ENCODE measurements at regions not wholly inside any gene's neighbourhood (a gene's known extent, or its start where the extent isn't known, plus 50 kb on each side); places are given as distances from the start of the nearest gene placed in this dataset.

GRCh38 chr3:187989575-187990153, 164.3 kb upstream of the LPP start:
- intact Hi-C loops (cut with micrococcal nuclease), result no loop called here
- Histone ChIP-seq H3K36me3 (no peaks in the 10 kb centered on the region), H3K4me3 (no peak overlapping the region), H3K27me3 (ENCODE audit: low read depth) (no peaks in the 10 kb centered on the region), H3K9me3 (replicated peaks) (no peaks in the 10 kb centered on the region), H3K27ac (replicated peaks) (no peak overlapping the region), H3K4me1 (peaks cover 14% of the 10 kb centered on the region)
- TF ChIP-seq, protein P1, sequence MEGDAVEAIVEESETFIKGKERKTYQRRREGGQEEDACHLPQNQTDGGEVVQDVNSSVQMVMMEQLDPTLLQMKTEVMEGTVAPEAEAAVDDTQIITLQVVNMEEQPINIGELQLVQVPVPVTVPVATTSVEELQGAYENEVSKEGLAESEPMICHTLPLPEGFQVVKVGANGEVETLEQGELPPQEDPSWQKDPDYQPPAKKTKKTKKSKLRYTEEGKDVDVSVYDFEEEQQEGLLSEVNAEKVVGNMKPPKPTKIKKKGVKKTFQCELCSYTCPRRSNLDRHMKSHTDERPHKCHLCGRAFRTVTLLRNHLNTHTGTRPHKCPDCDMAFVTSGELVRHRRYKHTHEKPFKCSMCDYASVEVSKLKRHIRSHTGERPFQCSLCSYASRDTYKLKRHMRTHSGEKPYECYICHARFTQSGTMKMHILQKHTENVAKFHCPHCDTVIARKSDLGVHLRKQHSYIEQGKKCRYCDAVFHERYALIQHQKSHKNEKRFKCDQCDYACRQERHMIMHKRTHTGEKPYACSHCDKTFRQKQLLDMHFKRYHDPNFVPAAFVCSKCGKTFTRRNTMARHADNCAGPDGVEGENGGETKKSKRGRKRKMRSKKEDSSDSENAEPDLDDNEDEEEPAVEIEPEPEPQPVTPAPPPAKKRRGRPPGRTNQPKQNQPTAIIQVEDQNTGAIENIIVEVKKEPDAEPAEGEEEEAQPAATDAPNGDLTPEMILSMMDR (IDR thresholded peaks at IDR 0.05; ENCODE audit: borderline replicate concordance), result no peak
- DNase-seq, result no peak

GRCh38 chr3:187992609-187993008, 161.3 kb upstream of the LPP start:
- TF ChIP-seq, protein P1 (IDR thresholded peaks at IDR 0.05; ENCODE audit: borderline replicate concordance), result no peak
- DNase-seq, result no peak
- Histone ChIP-seq H3K4me3 (no peak overlapping the region), H3K9me3 (replicated peaks) (no peaks in the 10 kb centered on the region), H3K27ac (replicated peaks) (no peak overlapping the region), H3K27me3 (ENCODE audit: low read depth) (no peaks in the 10 kb centered on the region), H3K4me1 (no peaks in the 10 kb centered on the region), H3K36me3 (no peaks in the 10 kb centered on the region)
- intact Hi-C loops (cut with micrococcal nuclease), result no loop called here

GRCh38 chr3:187994221-187995042, 159.5 kb upstream of the LPP start:
- Histone ChIP-seq H3K27ac (replicated peaks) (no peak overlapping the region), H3K4me3 (no peak overlapping the region)
- intact Hi-C loops (cut with micrococcal nuclease), result no loop called here

DNA sequence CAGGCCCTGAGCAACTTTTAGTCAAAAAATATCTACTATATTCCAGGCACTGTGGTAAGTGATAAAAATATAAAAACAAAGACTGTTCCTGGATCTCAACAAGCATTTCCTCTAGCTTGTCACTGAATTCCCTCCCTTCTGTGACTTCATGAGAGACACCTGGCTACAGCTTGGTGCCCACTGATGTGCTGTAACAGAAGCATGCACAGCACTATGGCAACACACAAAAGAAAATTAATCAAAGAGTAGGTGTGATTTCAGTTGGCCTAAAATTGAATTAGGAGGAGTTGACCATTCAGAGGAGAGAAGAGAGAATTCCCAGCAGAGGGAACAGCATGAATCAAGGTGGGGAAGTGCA, 158.9 kb upstream of the LPP start:
- no peak for DNase-seq
- TF ChIP-seq, protein P1 (IDR thresholded peaks at IDR 0.05; ENCODE audit: borderline replicate concordance), result no peak
- Histone ChIP-seq H3K4me3 (no peak overlapping the region), H3K27me3 (ENCODE audit: low read depth) (no peaks in the 10 kb centered on the region), H3K4me1 (no peaks in the 10 kb centered on the region), H3K36me3 (no peaks in the 10 kb centered on the region), H3K27ac (replicated peaks) (no peak overlapping the region), H3K9me3 (replicated peaks) (no peaks in the 10 kb centered on the region)
- intact Hi-C loops (cut with micrococcal nuclease), result no loop called here

More at GRCh38 chr3:187994221-187995042, 159.5 kb upstream of the LPP start:
- no peaks in the 10 kb centered on the region for H3K9me3 ChIP-seq (replicated peaks)
- DNase-seq, result no peak
- H3K36me3 ChIP-seq, result no peaks in the 10 kb centered on the region
- H3K4me1 ChIP-seq, result no peaks in the 10 kb centered on the region
- H3K27me3 ChIP-seq (ENCODE audit: low read depth), result no peaks in the 10 kb centered on the region
- TF ChIP-seq, protein P1 (IDR thresholded peaks at IDR 0.05; ENCODE audit: borderline replicate concordance), result no peak

DNA sequence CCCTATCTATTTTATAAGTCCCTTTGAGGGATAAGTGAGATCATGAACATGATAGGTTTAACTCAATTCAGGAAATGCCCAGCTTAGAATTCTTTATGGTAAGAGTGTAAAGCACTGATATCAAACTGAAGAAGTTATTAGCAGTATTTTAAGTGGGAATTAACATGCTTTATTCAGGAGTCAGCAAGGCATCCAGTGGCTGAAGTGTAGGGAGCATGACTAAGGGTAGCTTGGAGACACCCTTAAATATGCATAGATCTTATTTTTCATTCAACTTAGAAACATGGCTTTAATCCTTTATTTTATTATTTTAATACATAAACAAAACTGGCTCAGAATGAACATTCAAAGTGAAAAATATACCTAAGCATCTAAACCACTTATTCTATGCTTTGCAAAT, 158.3 kb upstream of the LPP start:
- no peak for DNase-seq
- intact Hi-C loops (cut with micrococcal nuclease), result no loop called here
- TF ChIP-seq, protein P1 (IDR thresholded peaks at IDR 0.05; ENCODE audit: borderline replicate concordance), result no peak
- H3K27me3 ChIP-seq (ENCODE audit: low read depth), result no peaks in the 10 kb centered on the region
- no peaks in the 10 kb centered on the region for H3K9me3 ChIP-seq (replicated peaks)
- H3K4me1 ChIP-seq, result peaks cover 4% of the 10 kb centered on the region
- H3K27ac ChIP-seq (replicated peaks), result no peak overlapping the region
- no peak overlapping the region for H3K4me3 ChIP-seq
- no peaks in the 10 kb centered on the region for H3K36me3 ChIP-seq

Data from left ventricle myocardium inferior (tissue), 1 donor.